Mesodermal cell (in vitro differentiated cells): ENCODE measurements at regions not wholly inside any gene's neighbourhood (a gene's known extent, or its start where the extent isn't known, plus 50 kb on each side); places are given as distances from the start of the nearest gene placed in this dataset.
"Not testable (repeated sequence)": the region's sequence is repeated elsewhere in the genome, so short reads cannot be mapped to it uniquely, and the experiment has no call there.

Experiments used
- H3K27ac ChIP-seq: 2 replicates; pipeline ENCODE4 v1.7.0; 2013; ENCODE audit warnings: mild to moderate bottlenecking, low read depth, low read length, moderate library complexity; ENCODE audit not compliant: severe bottlenecking
- H3K36me3 ChIP-seq: 2 replicates; pipeline ENCODE4 v1.7.1; 2013; ENCODE audit warnings: mild to moderate bottlenecking, low read length, moderate library complexity; ENCODE audit not compliant: control insufficient read depth, insufficient read depth
- H3K4me1 ChIP-seq: one replicate; pipeline ENCODE4 v1.7.1; 2013; ENCODE audit warnings: mild to moderate bottlenecking, low read length; ENCODE audit not compliant: insufficient read depth, control insufficient read depth, poor library complexity, severe bottlenecking
- H3K4me3 ChIP-seq: 2 replicates; pipeline ENCODE4 v1.7.0; 2013; ENCODE audit warnings: low read length, control low read depth, mild to moderate bottlenecking; ENCODE audit not compliant: insufficient read depth, poor library complexity, severe bottlenecking; ENCODE audit errors: extremely low read depth
- H3K9me3 ChIP-seq: 2 replicates; pipeline ENCODE4 v1.7.1; 2013; ENCODE audit warnings: mild to moderate bottlenecking, low read length, moderate library complexity; ENCODE audit not compliant: control insufficient read depth
- WGBS, 2 experiments: methylation state at CpG; one replicate each; pipeline ENCODE4 v1.1.5; 2013; ENCODE audit warnings: missing lambda C conversion rate in 2 of 2; ENCODE audit not compliant: insufficient coverage in 2 of 2; 5-methylcytosine and 5-hydroxymethylcytosine counted together

DNA sequence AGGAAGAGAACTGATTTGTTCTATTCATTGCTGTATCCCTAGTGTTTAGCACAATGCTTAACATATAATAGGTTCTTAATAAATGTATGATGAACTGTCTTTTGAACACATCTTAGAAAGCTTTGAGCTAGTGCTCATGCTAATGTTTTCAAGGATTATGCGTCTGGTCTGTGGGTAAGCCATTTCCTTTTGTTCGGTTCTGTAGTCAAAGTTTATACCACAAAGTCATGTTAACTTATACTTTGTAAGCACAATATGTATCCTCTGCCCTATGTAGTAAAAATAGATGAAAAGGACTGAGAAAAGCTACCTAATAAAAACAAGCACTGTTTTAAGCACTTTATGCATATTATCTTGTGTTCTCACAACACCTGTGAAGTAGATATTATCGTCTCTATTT is 301.9 kb downstream of the GLUD2 start:
- Histone ChIP-seq H3K36me3 (no peaks in the 10 kb centered on the region), H3K9me3 (no peaks in the 10 kb centered on the region), H3K4me3 (no peak overlapping the region), H3K27ac (no peak overlapping the region), H3K4me1 (no peaks in the 10 kb centered on the region)
- WGBS, 2 experiments, result no CpG with 5 or more reads among the region's 3 CpGs

DNA sequence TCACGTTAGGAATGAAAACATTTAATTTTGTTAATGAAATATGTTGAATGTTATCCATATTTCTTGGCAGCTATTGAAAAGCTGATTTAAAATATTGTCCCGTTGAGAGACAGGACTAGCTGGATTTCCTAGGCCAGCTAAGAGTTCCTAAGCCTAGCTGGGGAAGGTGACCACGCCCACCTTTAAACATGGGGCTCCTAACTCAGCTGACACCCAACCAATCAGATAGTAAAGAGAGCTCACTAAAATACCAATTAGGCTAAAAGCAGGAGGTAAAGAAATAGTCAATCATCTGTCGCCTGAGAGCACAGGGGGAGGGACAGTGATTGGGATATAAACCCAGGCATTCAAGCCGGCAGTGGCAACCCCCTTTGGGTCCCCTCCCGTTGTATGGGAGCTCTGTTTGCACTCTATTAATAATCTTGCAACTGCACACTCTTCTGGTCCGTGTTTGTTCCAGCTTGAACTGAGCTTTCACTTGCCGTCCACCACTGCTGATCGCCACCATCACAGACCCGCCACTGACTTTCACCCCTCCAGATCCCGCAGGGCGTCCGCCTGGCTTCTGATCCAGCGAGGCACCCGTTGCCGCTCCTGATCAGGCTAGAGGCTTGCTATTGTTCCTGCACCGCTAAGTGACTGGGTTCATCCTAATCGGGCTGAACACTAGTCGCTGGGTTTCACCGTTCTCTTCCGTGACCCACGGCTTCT is 308.9 kb downstream of the GLUD2 start:
- Histone ChIP-seq H3K36me3 (no peaks in the 10 kb centered on the region), H3K4me3 (no peak overlapping the region), H3K27ac (no peak overlapping the region), H3K9me3 (no peaks in the 10 kb centered on the region), H3K4me1 (no peaks in the 10 kb centered on the region)
- 86 to 97% methylated on average over 2 to 12 of the region's 22 CpGs for WGBS, 2 experiments

DNA sequence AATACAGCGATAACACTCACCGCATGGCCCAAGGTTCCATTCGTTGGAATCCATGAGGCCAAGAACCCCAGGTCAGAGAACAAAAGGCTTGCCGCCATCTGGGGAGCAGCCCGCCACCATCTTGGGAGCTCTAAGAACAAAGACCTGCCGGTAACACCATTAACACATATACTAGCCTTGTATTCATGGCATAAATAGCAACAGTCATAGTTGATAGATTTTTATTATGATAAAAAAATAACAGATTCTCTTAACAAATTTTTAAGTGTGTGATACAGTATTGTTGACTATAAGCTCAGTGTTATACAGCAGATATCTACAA is 309.4 kb downstream of the GLUD2 start:
- 90% methylated on average over 3 of the region's 6 CpGs; no CpG with 5 or more reads in 1 of the 2 experiments for WGBS, 2 experiments
- Histone ChIP-seq H3K27ac (no peak overlapping the region), H3K4me1 (no peaks in the 10 kb centered on the region), H3K36me3 (no peaks in the 10 kb centered on the region), H3K4me3 (no peak overlapping the region), H3K9me3 (no peaks in the 10 kb centered on the region)

DNA sequence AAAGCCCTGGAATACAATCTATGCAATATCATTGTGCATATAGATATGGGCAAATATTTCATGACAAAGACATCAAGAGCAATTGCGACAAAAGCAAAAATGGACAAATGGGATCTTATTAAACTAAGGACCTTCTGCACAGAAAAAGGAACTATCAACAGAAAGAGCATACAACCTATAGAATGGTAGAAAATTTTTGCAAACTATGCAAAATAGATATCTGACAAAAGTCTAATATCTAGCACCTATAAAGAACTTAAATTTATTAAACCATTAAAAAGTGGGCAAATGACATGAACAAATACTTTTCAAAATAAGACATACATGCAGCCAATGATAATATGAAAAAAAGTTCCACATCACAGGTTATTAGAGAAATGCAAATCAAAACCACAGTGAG is 312.9 kb downstream of the GLUD2 start:
- H3K27ac ChIP-seq, result no peak overlapping the region
- H3K4me3 ChIP-seq, result no peak overlapping the region
- no peaks in the 10 kb centered on the region for H3K9me3 ChIP-seq
- H3K36me3 ChIP-seq, result no peaks in the 10 kb centered on the region
- H3K4me1 ChIP-seq, result no peaks in the 10 kb centered on the region
- no CpG with 5 or more reads among the region's 1 CpG for WGBS, 2 experiments

DNA sequence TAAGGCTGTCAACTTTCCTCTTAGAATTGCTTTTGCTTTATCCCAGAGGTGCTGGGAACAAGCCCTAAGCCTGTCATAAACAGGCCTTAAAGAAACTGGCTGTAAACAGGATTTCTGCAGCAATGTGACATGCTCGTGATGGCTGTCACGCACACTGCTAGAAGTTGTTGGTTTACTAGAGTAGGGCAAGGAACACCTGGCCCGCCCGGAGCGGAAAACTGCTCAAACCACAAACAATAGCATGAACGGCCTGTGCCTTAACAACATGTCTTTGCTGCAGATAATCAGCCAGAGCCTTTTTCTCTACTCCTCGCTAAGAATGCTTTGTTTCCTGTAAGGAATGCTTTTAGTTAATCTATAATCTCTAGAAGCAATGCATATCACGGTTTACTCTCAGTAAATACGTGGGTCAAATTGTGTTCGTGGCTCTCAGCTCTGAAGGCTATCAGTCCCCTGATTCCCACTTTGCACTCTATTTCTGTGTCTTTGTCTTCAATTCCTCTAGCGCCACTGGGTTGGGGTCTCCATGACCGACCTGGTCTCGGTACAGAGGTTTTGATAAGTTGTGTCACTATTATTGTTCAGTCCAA is 318.3 kb downstream of the GLUD2 start:
- H3K4me1 ChIP-seq, result no peaks in the 10 kb centered on the region
- no peak overlapping the region for H3K27ac ChIP-seq
- H3K9me3 ChIP-seq, result no peaks in the 10 kb centered on the region
- WGBS, 2 experiments, result 84 to 95% methylated on average over 3 of the region's 13 CpGs
- H3K4me3 ChIP-seq, result no peak overlapping the region
- no peaks in the 10 kb centered on the region for H3K36me3 ChIP-seq

DNA sequence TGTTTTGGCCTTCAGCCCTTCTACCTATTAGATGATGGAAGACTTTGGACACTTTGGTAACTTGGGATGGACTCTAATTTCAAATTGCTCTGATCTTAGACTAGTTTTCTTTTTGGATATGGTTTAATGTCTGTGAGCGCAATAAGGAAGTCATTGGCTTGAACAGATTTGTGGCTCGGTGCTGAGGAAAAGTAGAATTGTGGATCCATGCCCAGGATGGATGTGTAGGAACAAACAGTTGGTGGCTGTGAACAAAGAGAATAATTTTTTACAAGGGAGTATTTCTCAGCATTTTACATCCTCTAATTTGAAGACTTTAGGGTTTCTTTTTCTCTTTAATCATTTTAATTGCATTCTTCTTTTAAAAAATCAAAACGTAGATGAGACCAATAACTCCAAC is 327.1 kb downstream of the GLUD2 start:
- Histone ChIP-seq H3K9me3 (no peaks in the 10 kb centered on the region), H3K4me3 (no peak overlapping the region), H3K4me1 (no peaks in the 10 kb centered on the region), H3K36me3 (no peaks in the 10 kb centered on the region), H3K27ac (no peak overlapping the region)
- WGBS, 2 experiments, result 88 to 90% methylated on average over 1 to 2 of the region's 3 CpGs

DNA sequence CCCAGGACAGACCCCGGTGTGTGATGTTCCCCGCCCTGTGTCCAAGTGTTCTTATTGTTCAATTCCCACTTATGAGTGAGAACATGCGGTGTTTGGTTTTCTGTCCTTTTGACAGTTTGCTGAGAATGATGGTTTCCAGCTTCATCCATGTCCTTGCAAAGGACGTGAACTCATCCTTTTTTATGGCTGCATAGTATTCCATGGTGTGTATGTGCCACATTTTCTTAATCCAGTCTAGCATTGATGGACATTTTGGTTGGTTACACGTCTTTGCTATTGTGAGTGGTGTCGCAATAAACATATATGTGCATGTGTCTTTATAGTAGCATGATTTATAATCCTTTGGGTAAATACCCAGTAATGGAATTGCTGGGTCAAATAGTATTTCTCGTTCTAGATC is 334.5 kb downstream of the GLUD2 start:
- H3K9me3 ChIP-seq, H3K36me3 ChIP-seq, H3K4me1 ChIP-seq, H3K27ac ChIP-seq, H3K4me3 ChIP-seq: not testable (repeated sequence)
- WGBS, 2 experiments, result 72 to 100% methylated on average over 1 to 2 of the region's 7 CpGs

DNA sequence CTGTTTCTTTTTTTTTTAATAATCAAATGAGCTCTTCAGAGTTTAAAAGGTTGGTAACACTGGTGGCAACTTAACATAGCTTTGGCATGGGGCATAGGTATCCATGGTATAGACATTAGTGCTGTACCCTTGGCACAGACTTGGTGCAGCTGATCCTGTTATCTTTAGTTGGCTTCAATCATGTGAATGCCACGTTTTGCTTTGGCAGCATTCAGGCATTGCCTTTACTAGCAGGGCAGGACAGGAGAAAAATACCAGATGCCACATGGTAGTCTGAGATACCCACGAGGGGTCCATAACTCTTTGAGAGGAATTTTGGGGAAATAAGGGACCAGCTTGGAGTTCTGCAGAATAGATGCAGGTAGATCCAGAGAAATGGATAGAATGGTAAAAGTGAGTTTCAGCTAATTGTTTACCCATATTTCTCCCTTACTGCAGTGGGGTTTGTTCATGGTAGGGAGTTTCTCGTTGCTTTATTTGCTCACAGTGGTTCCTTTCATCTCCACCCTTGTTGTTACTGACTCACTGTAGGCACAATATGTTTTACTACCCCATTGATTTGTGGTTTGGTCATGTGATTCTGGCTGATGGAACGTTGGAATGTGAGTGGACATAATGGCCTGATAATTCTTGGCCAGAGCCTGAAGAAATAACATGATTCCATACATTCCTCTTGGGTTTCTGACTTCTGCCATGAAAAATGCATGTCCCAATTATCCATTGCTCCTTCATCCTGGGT is 342.7 kb downstream of the GLUD2 start:
- WGBS, 2 experiments, result 50 to 89% methylated on average over 1 of the region's 4 CpGs
- Histone ChIP-seq H3K27ac (no peak overlapping the region), H3K9me3 (no peaks in the 10 kb centered on the region), H3K4me3 (no peak overlapping the region), H3K4me1 (no peaks in the 10 kb centered on the region), H3K36me3 (no peaks in the 10 kb centered on the region)

DNA sequence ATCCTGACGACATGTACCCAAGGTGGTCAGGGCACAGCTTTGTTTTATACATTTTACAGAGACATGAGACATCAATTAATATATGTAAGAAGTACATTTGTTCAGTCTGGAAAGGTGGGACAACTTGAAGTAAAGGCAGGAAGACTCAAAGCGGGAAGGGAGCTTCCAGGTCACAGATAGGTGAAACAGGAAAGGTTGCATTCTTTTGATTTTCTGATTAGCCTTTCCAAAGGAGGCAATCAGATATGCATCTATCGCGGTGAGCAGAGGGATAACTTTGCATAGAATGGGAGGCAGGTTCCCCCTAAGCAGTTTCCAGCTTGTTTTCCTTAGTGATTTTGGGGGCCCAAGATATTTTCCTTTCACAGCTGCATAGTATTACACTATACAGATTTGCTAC is 358.4 kb downstream of the GLUD2 start:
- Histone ChIP-seq H3K36me3 (no peaks in the 10 kb centered on the region), H3K4me1 (no peaks in the 10 kb centered on the region), H3K9me3 (no peaks in the 10 kb centered on the region), H3K4me3 (no peak overlapping the region), H3K27ac (no peak overlapping the region)
- WGBS, 2 experiments, result no CpG with 5 or more reads among the region's 4 CpGs

DNA sequence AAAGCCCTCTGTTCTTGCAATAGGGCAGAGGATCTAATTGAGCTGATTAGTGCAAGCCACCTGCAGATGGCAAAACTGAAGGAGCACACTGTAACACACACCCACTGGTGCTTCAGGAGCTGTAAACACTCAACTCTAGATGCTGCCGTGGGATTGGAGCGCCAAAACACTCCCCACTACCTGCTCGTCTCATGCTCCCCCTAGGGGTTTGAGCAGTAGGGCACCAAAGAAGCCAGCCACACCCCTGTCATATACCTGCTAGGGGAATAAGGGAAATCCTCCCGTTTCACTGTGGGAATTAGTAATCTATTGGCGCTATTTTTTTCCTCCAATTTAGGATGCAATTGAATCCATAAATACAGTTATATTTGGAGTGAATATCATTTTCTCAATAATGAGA is 360.2 kb downstream of the GLUD2 start:
- no peak overlapping the region for H3K4me3 ChIP-seq
- no peak overlapping the region for H3K27ac ChIP-seq
- no peaks in the 10 kb centered on the region for H3K9me3 ChIP-seq
- H3K36me3 ChIP-seq, result no peaks in the 10 kb centered on the region
- 82% methylated on average over 2 of the region's 5 CpGs; no CpG with 5 or more reads in 1 of the 2 experiments for WGBS, 2 experiments
- no peaks in the 10 kb centered on the region for H3K4me1 ChIP-seq

DNA sequence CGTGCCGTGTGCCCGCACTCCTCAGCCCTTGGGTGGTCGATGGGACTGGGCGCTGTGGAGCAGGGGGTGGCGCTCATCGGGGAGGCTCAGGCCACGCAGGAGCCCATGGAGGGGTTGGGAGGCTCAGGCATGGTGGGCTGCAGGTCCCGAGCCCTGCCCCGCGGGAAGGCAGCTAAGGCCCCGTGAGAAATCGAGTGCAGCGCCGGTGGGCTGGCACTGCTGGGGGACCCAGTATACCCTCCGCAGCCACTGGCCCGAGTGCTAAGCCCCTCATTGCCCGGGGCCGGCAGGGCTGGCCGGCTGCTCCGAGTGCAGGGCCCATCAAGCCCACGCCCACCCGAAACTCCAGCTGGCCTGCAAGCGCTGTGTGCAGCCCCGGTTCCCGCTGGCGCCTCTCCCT is 384.1 kb downstream of the GLUD2 start:
- H3K9me3 ChIP-seq, H3K36me3 ChIP-seq, H3K4me3 ChIP-seq, H3K27ac ChIP-seq, H3K4me1 ChIP-seq: not testable (repeated sequence)
- WGBS, 2 experiments, result 85 to 100% methylated on average over 1 to 6 of the region's 27 CpGs
